ENCODE measurements at regions not wholly inside any gene's neighbourhood (a gene's known extent, or its start where the extent isn't known, plus 50 kb on each side); places are given as distances from the start of the nearest gene placed in this dataset.
A peak's percentile ranks its signal among the peaks of the same experiment; 100 is the strongest.

DNA sequence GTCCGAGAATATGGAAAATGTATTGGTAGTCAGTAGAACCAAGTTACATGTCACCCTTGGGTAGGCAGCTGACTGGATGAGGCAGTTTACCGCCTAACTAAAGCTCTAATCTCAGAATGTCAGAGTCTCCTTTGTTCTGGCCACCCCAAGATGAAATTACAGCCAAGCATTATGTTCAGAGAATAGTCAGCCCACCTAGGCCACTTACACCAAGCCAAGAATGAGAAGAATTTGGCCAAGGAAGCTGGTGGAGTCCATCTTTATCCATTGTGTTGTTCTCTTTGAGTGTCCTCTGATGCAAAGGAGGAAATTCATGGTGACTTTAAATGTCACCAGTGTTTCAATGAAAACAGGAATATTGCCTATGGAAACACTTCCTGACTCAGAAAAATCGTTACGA is 275.1 kb upstream of the MAP3K1 start:
- DNase-seq: no peak

DNA sequence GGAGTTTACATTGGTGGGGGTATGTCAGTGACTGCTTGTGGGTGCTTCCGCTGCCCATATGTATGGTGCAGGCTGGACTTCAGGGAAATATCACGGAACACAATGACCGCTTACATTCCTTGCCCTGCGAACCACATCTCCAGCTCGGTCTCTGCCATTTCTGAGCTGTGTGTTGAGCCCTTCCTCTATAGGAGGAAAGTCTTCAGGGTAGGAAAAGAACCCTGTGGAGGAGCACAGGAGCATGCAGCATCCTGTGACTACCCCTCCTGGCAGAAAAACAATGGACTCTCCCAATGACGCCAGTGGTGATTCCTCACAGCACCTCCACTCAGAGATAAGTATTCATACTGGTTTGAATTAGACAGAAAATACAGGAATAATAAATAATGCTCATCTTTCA is 276.8 kb upstream of the MAP3K1 start:
- no peak for DNase-seq

DNA sequence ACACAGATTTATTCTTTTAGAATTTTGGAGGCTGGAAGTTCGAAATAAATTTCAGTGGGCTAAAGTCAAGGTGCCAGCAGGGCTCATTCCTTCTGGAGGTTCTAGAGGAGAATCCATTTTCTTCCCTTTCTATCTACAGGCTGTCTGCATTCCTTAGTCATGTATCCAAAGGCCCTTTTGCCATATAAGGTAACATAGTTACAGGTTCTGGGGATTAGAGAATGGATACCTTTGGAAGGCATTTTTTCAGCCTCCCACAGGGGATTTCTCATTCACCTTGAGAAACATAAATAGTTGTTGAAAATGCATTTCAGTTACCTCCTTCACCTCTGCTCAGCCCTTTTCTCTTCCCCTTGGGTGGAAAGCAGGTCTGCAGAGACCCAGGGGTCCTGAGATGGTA is 280.0 kb upstream of the MAP3K1 start:
- DNase-seq: no peak

DNA sequence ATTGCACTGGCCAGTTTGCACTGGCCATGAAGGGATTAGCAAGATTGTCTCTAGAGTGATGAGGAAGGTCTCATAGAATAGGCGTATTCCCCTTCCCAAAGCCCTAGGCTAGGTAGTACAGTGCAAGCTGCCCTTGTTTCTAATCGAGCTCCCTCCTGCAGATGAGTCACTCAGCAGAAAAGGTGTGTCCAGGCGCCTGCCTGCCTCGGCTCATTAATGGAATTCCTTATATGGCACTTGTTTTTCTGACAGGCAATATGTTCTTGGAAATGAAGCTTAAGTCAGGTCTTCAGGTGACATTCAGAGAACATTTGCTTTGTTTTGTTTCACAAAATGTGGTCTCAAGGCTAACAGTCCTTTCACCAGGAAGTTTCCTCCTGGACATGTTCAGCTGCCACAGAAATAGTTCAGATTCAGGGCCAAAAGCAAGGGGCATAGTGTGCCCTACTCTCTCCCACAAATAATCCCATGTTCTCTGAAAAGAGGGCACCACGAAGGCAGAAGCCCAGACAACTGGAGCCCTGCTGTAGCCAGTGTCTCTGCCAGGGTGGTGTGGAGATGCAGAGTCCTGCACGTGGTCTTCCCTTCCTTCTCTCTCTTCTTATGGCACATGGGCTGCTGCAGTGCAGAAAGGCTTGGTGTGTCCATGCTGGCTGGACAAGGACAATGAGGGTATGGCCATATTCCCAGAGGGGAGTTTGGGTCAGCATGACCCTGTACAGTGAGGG is 281.1 kb upstream of the MAP3K1 start:
- DNase-seq: peak; percentile 59

DNA sequence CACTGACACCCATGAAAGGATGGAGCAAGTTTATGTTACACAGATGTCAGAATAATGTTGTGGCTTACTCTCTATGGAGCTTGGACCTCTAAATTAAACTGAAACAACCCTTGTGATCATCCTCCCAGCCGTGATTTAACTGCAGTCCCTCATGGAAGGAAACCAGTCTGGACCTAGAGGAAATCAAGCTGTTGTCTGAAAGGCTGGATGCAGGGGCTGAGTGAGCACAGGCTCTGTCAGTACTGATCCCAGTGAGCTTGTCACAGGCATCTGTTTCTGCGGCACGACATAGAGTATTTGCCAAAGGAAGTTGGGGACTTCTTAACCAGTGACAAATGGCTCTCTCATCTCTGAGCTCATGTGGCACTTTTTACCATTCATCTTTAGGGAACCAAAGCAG is 282.9 kb upstream of the MAP3K1 start:
- peak; percentile 7 for DNase-seq

DNA sequence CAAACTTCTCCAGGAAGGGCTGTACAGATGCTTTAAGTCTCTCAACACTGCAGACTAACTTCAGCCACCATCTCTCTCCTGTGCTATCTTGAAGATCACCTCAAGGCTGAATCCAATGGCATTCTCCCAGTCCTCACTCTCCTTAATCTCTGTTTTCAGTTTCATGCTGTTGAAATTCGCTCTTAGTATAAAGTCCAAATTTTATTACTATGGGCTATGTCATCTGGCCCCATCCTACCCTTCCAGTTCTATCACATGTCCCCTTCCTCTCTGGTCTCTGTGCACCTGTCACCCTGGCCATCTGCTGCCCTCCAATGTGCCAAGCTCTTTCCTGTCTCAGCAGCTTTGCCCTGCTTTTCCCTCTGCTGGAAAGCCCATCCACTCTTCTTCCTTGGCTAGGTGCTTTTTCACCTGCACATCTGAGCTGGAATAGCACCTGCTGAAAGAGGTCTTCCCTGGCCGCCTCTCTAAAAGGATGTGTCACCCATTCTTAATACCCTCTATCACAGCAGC is 284.7 kb upstream of the MAP3K1 start:
- no peak for DNase-seq

DNA sequence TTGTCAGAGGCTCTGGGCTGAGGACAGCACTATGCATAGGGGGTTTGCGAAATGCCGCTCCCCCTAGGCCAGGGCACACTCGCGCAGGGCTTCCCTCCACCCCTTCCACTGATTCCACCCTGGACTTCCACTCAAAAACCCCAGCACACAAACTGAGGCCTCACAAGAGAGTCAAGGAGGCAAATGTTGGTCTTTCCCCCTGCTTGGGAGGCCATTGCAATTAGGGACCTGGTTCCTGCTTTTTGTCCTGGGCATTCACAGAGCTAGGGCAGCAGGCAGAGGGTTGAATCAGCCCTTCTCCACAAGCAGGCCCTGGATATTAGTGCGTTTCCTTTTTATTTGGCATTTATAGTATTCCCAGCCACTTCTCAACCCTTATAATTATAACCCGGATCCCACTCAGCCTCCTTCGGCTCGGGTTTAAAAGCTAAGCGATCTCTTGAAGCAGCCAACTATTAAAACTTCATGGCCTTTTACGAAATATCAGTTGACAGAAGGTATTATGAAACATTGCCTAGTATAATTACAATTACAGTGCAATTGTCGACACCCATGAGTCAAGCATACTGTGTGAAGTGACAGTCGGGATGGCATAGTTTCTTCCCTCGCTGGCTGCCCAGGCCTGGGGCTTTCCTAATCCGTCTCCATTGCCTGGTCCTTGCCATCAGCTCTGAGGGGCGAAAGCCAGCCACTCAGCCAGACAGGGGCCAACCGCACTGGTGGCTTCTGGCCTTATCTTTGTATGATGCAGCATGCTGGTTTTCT is 285.5 kb upstream of the MAP3K1 start:
- no peak for DNase-seq

DNA sequence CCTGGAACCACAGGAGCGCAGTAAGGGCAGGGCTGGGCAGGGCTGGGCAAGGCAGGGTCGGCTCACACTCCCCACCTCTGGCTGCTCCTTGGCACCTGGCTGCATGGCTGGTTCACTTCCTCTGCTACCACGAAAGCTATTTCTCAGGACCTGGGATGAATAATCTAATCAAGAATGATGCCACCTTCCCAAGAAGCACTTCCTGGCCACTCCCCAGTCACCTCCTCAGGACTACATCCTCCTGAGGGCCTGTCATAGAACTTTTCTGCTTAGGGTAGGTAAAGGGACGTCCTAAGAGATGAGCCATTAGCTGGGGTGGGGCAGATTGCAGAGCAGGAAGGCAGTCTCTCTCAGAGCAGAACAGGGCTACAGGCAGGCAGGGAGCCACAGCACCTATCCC is 288.2 kb upstream of the MAP3K1 start:
- no peak for DNase-seq

DNA sequence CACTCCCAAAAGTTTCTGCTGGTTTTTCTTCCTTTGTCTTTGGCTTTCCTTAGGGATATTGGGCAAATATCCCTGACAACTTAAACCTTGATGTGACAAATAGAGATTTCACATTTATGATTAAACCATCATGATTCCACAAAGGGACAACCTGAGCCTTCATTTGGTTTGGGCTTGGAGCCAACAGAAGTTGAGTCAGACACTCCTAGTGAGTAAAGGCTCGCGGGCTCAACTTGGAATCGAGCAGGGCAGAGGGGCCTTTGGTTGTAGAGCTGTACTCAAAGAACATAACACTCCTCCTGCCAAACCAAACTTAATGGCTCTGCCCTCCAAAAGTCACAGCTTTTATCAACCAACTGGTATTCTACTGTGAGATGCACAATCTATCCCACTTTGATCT is 290.2 kb upstream of the MAP3K1 start:
- peak; percentile 18 for DNase-seq

DNA sequence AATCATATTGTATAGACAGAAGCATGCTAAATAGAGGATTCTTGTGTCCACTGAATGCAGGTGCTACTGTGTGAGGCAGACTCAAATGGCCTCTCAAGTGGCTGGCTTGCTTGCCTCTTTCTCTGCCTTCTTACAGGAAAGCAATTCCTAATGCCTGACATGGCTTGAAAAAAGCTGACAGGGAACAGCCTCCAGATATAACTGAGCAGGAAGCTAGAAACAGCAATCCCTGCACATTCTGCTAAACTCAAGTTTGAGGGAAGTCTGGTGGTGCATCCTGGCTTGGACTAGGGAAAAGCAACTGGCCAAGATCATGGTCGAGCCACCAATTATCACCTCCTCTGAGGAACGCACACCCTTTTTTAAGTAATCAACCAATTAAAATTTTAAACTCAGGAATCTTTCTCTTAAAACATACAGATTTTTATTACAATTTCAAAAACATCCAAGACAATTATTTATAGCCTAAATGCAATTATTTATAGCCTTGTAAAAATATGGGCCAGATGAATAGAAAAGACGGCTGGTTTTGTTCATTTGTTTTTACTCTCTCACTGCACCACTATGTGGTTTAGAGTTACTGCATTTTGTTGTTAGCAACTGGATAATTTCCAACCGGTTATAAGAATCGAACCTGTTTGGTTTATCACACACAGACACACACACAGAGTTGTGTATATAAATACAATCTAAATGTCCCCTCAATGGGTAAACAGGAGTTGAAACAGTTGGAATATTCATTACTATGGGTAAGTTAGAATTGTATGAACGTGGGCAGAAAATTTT is 290.9 kb upstream of the ANKRD55 start:
- no peak for DNase-seq

DNA sequence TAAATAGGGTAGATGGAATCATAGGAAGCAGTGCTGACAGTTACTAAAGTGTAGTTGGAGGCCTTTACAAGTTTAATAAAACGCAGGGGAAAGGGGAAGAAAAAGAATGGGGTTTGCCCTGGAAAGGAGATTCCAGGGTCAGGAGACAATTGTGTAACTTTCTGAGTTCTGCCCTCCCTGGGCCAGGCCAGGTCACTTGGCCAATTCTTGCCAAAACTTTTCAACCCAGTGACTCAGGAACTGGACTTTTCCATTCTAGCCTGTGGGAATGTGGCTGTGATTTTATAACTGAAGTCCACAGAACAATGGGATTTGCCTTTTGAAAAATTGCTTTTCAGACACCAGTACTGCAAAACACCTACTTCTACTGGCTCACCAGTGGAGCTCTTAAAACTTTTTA is 289.8 kb upstream of the ANKRD55 start:
- DNase-seq: no peak

DNA sequence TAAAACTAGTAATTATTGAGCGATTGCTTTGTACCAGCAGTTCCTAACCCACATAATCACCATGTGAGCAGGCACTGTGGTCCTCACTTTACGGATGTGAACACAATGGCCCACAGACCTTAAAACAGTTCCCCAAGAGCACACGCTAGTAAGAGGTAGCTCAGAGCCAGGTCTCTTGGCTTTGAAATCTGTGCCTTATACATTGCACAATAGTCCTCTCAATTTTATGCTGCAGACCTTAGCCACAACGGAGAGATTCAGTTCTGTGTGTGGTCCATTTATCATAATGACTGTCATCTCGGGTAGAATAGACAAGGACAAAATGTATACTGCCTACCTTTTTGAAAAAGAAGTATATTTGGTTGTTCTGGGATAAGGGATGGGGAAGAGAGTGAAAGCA is 289.0 kb upstream of the ANKRD55 start:
- no peak for DNase-seq

DNA sequence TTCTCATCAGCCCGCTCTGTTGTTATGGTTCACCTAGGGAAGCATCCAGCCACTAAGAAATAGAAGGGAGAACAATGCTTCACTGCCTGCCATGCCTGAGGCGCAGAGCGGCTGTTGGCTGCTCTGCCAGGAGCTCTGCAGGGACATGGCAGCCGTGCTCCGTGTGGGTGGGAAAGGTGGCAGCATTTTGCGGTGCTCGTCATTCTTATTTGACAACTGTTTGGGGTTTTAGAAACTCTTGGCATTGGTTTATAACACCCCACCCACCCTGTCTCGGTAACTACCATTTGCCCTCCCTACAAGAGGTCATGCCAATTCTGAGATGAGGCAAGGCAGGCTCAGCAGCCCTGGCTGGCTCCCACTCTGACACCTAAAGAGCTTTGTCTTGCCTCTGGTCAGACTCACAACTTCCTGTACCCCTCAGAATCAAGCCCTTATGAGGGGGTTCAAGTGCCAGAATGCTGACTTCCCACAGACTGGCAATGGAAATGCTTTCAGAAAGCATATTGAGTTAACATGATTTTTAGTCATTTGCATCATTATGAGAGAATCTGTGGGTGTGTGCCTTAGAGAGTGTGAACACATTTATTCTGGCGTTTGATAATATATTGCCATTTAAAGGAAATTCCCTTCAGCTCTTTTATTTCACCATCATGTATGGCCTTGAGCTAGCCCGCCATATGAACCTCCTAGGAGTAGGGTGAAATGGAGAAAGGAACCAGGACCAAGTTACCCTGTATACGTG is 288.0 kb upstream of the ANKRD55 start:
- no peak for DNase-seq

DNA sequence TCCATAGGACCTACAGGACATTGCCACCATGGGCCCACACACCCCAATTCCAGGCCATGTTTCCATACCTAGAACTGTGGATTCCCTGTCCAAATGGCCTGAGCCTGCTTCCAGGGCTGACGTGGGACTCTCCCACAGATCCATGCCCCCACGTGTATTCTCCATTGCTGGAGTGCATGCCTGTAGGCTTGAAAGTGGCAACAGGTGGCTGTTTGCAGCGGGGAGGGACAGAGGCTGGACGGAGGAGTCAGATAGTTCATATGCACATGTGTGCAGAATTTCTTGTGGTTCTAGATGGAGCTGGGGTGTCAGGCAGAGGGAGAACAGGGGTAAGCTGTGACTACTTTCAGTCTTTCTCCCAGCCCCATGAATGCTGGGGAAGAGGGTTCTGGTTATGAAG is 285.7 kb upstream of the ANKRD55 start:
- no peak for DNase-seq

DNA sequence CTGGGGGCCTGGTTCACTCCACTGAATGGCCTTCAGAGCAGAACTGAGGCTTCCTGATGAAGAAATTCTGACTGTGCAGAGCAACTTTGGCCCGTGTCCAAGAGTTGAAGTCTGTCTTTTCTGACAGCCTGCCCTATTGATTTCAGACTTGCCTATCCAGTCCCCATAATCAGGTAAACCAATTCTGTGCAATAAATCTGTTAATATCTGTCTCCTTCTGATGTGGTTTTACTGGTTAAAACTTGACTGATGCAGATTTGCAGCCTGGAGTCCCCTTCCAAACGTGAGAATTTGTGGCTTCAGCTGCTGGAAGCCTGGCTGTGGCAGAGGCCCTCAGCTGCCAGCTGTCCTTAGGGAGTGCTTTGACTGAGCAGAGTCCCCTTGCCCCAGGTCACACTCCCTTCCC is 283.9 kb upstream of the ANKRD55 start:
- DNase-seq: peak; percentile 49

DNA sequence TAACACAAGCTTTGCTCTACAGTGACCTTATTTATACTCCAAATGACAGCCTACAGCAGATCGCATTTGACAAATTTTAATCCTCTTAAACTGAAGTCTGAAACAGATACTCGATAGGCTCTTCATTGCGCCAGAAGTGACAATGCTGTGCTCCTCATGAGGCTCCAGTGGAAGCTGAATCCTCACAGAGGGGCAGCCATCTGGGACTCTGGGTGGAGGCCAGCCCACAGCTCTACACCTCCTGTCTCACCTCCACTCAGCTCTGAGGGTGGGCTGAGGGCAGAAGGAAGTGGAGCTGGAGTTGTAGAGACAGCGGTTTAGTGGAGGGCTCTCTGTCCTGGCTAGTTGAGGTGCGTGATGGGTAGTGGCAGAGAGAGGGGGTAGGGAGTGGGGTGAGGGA is 283.3 kb upstream of the ANKRD55 start:
- no peak for DNase-seq

DNA sequence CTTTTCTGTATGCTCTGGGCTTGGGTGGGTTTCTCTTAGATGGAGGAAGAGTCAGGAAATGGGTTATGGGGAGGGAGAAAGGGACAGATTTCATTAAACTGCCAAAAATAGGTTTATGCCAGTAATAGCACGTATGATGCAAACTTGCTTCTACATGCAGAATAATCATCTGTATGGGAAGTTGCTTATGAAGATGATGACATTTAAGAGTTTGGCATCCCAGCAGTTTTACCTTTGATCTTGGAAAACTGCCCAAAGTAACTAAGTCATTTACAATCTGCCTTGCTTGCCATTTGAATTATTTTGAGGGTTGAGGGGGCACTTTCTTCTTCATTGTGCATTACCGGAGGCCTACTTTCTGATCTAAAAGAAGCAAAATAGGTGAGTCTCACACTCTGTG is 282.9 kb upstream of the ANKRD55 start:
- DNase-seq: no peak

DNA sequence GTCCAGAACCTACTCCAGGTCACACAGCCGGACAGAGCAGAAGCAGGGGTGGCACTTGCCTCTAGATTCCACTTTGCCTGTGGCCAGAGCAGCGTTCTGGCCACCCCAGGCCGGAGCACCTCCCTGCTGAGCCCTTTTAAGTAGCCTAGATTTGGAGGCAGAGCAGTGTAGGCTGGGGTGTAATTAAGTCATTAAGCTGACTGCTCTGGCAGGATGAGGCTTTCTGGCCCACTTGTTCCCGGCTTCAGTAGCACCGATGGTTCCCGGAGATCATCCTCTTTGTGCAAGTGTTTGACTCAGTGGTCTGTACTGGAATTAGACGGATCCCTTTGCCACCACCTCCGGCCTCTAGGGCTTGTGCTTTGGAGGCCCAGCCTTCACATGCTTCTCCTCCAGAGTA is 281.9 kb upstream of the ANKRD55 start:
- DNase-seq: no peak

DNA sequence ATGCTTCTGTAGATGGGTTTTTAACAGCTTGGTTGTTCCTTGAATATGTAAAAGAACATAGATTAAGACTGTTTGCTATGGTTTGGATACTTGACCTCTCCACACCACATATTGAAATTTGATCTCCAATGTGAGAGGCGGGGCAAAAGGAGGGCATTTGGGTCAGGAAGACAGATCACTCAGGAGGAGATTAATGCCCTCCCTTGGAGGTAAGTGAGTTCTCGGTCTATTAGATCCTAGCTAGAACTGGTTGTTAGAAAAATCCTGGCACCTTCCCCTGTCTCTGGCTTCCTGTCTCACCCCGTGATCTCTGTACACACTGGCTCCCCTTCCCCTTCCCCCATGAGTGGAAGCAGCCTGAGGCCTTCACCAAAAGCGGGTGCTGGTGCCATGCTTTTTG is 281.1 kb upstream of the ANKRD55 start:
- no peak for DNase-seq

DNA sequence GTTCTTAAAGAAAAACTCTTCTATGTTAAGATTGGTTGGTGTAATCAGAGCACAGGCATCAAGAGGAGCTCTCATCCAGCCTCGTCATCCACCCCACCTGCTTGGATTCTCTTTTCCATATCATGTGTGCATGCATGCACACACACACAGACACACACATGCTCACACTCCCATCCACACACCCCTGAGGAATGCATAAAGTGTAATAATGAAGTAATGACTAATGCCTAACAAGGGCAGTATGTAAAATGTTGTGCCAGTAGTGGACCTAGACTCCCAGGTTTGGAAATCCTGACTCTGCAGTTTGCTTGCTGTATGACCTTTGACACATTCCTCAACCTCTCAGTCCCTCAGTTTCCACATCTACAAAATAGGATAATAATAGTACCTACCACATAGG is 280.0 kb upstream of the ANKRD55 start:
- no peak for DNase-seq

DNA sequence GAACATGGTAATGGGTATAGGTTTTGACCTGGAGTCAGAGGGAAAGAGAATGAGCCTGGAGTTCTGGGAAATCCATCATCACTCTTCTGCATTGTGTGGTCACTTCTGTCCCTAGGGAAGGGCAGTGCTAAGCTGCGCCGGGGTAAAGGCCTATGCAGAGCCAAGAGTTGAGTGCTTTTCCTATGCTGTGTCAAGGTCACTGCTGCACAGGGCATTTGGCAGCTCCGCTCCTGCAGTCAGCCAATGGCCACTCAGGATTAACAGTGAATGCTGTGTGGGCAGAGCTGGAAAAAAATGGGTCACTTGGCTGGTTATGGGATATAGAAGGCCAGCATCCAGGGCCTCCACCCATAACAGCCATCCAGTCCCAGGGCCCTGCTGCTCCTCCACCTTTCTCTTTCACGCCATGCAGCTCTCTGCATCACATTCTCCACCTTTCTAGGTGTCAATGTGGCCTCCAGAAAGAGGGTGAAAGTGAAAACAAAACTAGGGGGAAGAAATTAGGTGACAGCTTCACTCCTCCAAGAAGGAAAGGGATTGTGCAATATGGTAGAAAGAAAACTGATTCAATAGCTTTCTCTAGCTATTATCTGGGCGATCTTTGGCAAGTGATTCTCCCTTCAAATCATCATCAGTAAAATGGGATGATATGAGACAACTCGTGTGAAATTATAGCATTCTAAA is 279.3 kb upstream of the ANKRD55 start:
- no peak for DNase-seq

DNA sequence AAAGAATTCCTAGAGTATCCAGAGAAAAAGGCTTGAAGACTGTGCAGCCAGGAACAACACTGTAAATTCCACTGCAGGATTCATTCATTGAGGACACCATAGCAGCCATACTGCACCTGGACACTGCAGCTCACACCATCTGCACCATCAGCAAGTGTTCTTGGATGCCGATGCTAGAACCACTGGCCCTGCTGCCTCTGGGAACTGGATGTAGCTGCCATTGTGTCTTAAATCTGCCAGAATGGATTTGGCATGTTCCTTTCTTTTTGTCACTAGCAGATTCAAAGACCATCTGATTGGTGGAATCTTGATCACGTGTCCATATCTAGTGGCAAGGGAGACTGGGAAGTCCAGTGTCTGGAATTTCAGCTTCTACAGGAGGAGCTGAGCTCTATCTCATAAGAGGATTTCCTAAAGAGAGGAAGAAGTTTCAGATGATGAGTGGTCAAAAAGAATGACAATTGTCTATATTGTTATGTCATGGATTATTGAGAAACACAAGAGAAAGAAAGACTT is 278.3 kb upstream of the ANKRD55 start:
- DNase-seq: no peak

Data from CD4-positive, alpha-beta T cell treated with Interleukin-6 for 4 hours (primary cell).